ENCODE measurements at regions not wholly inside any gene's neighbourhood (a gene's known extent, or its start where the extent isn't known, plus 50 kb on each side); places are given as distances from the start of the nearest gene placed in this dataset.

- DNase-seq, result no peak
- in situ Hi-C loops (cut with MboI; ENCODE audit: low pct_ligation_motif_present in 1 of 4, low pct_unique_long_range_greater_than_20kb in 1 of 4, low sequenced_read_pairs in 3 of 4), result no loop called here
- no peaks in the 10 kb centered on the region for H3K4me1 ChIP-seq
- H3K9me3 ChIP-seq, result no peaks in the 10 kb centered on the region
- no peak overlapping the region for H3K27ac ChIP-seq
- H3K36me3 ChIP-seq, result no peaks in the 10 kb centered on the region
- H3K4me3 ChIP-seq, result no peak overlapping the region
- WGBS, 2 donors (ENCODE audit: low coverage in 1 of 2), result 54 to 82% methylated on average over 2 of the region's 2 CpGs
- intact Hi-C loops (cut with DNase I; ENCODE audit: low total_unique reads), result loop anchor here (10.0 kb wide), 1 partner anchor 448 kb away; the partner anchor contains the start of gene COL12A1
- TF ChIP-seq POLR2AphosphoS5 (IDR thresholded peaks at IDR 0.05) (no peak), POLR2A (IDR thresholded peaks at IDR 0.05) (no peak), EP300 (IDR thresholded peaks at IDR 0.05; ENCODE audit: low read depth) (no peak)
- TF ChIP-seq, protein P1, sequence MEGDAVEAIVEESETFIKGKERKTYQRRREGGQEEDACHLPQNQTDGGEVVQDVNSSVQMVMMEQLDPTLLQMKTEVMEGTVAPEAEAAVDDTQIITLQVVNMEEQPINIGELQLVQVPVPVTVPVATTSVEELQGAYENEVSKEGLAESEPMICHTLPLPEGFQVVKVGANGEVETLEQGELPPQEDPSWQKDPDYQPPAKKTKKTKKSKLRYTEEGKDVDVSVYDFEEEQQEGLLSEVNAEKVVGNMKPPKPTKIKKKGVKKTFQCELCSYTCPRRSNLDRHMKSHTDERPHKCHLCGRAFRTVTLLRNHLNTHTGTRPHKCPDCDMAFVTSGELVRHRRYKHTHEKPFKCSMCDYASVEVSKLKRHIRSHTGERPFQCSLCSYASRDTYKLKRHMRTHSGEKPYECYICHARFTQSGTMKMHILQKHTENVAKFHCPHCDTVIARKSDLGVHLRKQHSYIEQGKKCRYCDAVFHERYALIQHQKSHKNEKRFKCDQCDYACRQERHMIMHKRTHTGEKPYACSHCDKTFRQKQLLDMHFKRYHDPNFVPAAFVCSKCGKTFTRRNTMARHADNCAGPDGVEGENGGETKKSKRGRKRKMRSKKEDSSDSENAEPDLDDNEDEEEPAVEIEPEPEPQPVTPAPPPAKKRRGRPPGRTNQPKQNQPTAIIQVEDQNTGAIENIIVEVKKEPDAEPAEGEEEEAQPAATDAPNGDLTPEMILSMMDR (IDR thresholded peaks at IDR 0.05), result no peak
- no peaks in the 10 kb centered on the region for H3K27me3 ChIP-seq
These were observed 448.9 kb downstream of the COL12A1 start for GRCh38 chr6:74756923-74757322.

DNA sequence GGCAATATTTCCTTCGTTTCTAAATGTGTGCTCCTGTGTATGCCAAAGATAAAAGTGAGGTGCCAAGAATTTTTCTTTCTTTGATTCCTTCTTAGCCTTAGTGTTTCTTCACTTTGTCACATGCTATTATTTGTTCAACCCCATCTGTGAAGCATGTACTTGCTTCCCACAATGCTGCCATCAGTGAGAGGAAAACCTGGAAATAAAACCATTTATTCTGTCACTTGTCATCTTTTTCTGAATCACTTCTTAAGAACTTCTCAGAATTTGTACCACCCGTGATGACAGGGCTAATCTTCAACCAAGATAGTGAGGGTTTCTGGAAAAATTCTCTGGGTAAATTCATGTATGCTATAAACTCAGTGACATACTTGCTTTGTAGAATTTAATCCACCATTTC is 450.1 kb downstream of the COL12A1 start:
- DNase-seq, result no peak
- 46 to 54% methylated on average over 2 of the region's 2 CpGs for WGBS, 2 donors (ENCODE audit: low coverage in 1 of 2)
- Histone ChIP-seq H3K27ac (no peak overlapping the region), H3K4me3 (no peak overlapping the region), H3K27me3 (no peaks in the 10 kb centered on the region), H3K36me3 (no peaks in the 10 kb centered on the region), H3K9me3 (no peaks in the 10 kb centered on the region), H3K4me1 (no peaks in the 10 kb centered on the region)
- TF ChIP-seq POLR2AphosphoS5 (IDR thresholded peaks at IDR 0.05) (no peak), POLR2A (IDR thresholded peaks at IDR 0.05) (no peak), EP300 (IDR thresholded peaks at IDR 0.05; ENCODE audit: low read depth) (no peak)
- TF ChIP-seq, protein P1 (IDR thresholded peaks at IDR 0.05), result no peak
- intact Hi-C loops (cut with DNase I; ENCODE audit: low total_unique reads), result loop anchor here (10.0 kb wide), 1 partner anchor 449 kb away; the partner anchor contains the start of gene COL12A1
- in situ Hi-C loops (cut with MboI; ENCODE audit: low pct_ligation_motif_present in 1 of 4, low pct_unique_long_range_greater_than_20kb in 1 of 4, low sequenced_read_pairs in 3 of 4), result no loop called here

DNA sequence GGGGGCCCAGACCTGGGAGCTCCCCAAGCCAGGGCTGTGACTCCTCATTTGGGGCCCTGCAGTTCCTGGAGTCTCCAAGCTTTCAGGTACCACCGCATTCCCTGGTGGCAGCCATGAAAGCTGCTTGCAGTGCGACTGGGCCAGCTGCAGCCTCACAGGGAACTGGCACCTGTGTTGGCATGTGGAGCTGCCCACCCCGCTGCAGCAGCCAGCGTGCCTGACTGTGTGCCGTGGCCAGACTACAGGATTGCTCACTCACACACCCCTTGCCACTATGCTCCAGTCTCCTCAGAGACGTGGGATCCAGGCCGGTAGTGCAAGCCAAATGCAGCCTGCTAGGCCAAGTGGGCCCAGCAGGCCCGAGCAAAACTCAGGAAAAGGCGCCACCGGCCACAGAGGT is 450.7 kb downstream of the COL12A1 start:
- Histone ChIP-seq H3K27me3 (no peaks in the 10 kb centered on the region), H3K36me3 (no peaks in the 10 kb centered on the region), H3K4me1 (no peaks in the 10 kb centered on the region), H3K27ac (no peak overlapping the region), H3K4me3 (no peak overlapping the region), H3K9me3 (no peaks in the 10 kb centered on the region)
- 83 to 88% methylated on average over 2 to 9 of the region's 10 CpGs for WGBS, 2 donors (ENCODE audit: low coverage in 1 of 2)
- intact Hi-C loops (cut with DNase I; ENCODE audit: low total_unique reads), result loop anchor here (10.0 kb wide), 1 partner anchor 450 kb away; the partner anchor contains the start of gene COL12A1
- no peak for DNase-seq
- in situ Hi-C loops (cut with MboI; ENCODE audit: low pct_ligation_motif_present in 1 of 4, low pct_unique_long_range_greater_than_20kb in 1 of 4, low sequenced_read_pairs in 3 of 4), result no loop called here
- TF ChIP-seq EP300 (IDR thresholded peaks at IDR 0.05; ENCODE audit: low read depth) (no peak), POLR2AphosphoS5 (IDR thresholded peaks at IDR 0.05) (no peak), POLR2A (IDR thresholded peaks at IDR 0.05) (no peak)
- TF ChIP-seq, protein P1 (IDR thresholded peaks at IDR 0.05), result no peak

DNA sequence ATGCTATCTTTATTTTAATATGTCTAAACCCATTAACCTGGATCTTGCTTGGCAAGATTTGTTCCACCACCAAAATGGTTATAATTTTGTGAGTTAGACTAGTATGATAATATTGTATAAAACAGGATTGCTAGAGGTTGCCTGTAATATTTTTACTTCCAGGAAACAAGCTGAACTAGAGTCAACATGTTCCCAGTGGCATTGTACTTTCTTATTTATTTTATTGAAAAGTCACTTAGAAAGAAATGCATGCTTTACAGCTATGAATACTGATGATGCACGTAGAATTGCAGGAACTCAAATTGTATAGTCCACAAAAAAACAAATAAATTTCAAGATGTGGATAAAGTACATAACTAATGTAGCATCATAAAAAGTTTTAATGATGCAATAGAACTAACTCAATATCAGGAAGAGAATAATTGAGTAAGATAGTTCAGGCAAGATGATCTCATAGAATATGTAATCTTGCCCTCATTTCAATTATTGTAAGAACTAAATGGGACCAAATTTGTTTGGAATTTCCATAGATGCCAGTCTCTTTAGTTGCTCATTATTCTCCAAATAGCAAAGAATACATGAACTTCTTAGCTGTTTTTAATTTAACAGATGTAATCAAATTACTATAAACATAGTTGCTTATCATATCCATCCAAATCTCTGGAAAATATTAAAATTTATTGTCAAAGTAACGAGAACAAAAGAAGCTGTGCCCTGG is 451.8 kb downstream of the COL12A1 start:
- DNase-seq, result no peak
- intact Hi-C loops (cut with DNase I; ENCODE audit: low total_unique reads), result loop anchor here (10.0 kb wide), 1 partner anchor 451 kb away; the partner anchor contains the start of gene COL12A1
- 40 to 43% methylated on average over 2 of the region's 2 CpGs for WGBS, 2 donors (ENCODE audit: low coverage in 1 of 2)
- H3K27ac ChIP-seq, result no peak overlapping the region
- H3K27me3 ChIP-seq, result no peaks in the 10 kb centered on the region
- H3K36me3 ChIP-seq, result no peaks in the 10 kb centered on the region
- no peaks in the 10 kb centered on the region for H3K9me3 ChIP-seq
- H3K4me3 ChIP-seq, result no peak overlapping the region
- in situ Hi-C loops (cut with MboI; ENCODE audit: low pct_ligation_motif_present in 1 of 4, low pct_unique_long_range_greater_than_20kb in 1 of 4, low sequenced_read_pairs in 3 of 4), result no loop called here
- TF ChIP-seq POLR2AphosphoS5 (IDR thresholded peaks at IDR 0.05) (no peak), POLR2A (IDR thresholded peaks at IDR 0.05) (no peak), EP300 (IDR thresholded peaks at IDR 0.05; ENCODE audit: low read depth) (no peak)
- TF ChIP-seq, protein P1 (IDR thresholded peaks at IDR 0.05), result no peak
- H3K4me1 ChIP-seq, result peaks cover 0 to 3% (median 0%) of the 10 kb centered on the region in 4 donors

Data from transverse colon (tissue), 4 donors.